Stimulated activated effector memory CD8-positive, alpha-beta T cell treated with anti-CD3 and anti-CD28 coated beads, Interleukin-12 subunit alpha, Interleukin-12 subunit beta, amount 100 ng/mL, for 72 hours (primary cell): ENCODE measurements at regions not wholly inside any gene's neighbourhood (a gene's known extent, or its start where the extent isn't known, plus 50 kb on each side); places are given as distances from the start of the nearest gene placed in this dataset.

ENCODE experiments used
- ATAC-seq: fragments of 150-1000 bp; cut with Tn5 transposase; 2 replicates; pipeline ENCODE4 v1.10.0; 2021
- DNase-seq, 2 donors: peaks; one replicate each; pipeline ENCODE4 v3.0.0; 2021 to 2022; ENCODE audit warnings: low spot score in 2 of 2
- H3K27ac Mint-ChIP-seq: one replicate; pipeline ENCODE4 v1.8.0; 2022; ENCODE audit warnings: mild to moderate bottlenecking, mixed read lengths
- H3K36me3 Mint-ChIP-seq: one replicate; pipeline ENCODE4 v1.8.0; 2022; ENCODE audit warnings: mild to moderate bottlenecking, mixed read lengths
- H3K4me1 Mint-ChIP-seq: one replicate; pipeline ENCODE4 v1.8.0; 2022; ENCODE audit warnings: mixed read lengths
- H3K4me3 Mint-ChIP-seq: one replicate; pipeline ENCODE4 v1.8.0; 2022; ENCODE audit warnings: mild to moderate bottlenecking, mixed read lengths
- H3K9me3 Mint-ChIP-seq: one replicate; pipeline ENCODE4 v1.8.0; 2022; ENCODE audit warnings: mixed read lengths

DNA sequence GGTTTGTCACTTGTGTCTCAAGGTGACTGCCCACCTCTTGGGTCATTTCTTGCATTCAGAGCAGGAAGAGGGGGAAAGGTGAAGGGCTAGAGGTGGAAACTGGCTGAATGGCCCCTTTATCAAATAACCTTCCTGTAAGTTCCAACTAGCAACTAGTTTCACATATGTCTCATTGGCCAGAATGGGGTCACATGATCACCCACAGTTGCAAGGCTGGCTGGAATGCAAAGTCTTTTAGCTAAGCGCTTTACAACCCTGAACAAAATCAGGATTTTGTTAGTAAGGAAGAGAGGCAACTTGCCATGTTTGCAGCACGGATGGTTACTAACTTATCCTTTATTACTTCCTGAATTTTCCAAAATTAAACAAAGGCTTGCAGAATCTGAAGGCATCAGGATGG is 156.3 kb downstream of the EMX2 start:
- no peak for DNase-seq
- Mint-ChIP-seq H3K4me3 (no peak overlapping the region), H3K9me3 (peaks cover 2% of the 10 kb centered on the region), H3K36me3 (no peaks in the 10 kb centered on the region), H3K4me1 (no peaks in the 10 kb centered on the region), H3K27ac (no peak overlapping the region)
- no peak for ATAC-seq

GRCh38 chr10:117699436-117700075 is 157.0 kb downstream of the EMX2 start:
- ATAC-seq: no peak
- H3K27ac Mint-ChIP-seq: no peak overlapping the region
- no peak for DNase-seq
- H3K9me3 Mint-ChIP-seq: peaks cover 2% of the 10 kb centered on the region
- no peak overlapping the region for H3K4me3 Mint-ChIP-seq
- no peaks in the 10 kb centered on the region for H3K36me3 Mint-ChIP-seq
- no peaks in the 10 kb centered on the region for H3K4me1 Mint-ChIP-seq

GRCh38 chr10:117710181-117710798 is 167.7 kb downstream of the EMX2 start:
- no peaks in the 10 kb centered on the region for H3K4me1 Mint-ChIP-seq
- DNase-seq (no peak), ATAC-seq (no peak)
- no peaks in the 10 kb centered on the region for H3K9me3 Mint-ChIP-seq
- H3K36me3 Mint-ChIP-seq: no peaks in the 10 kb centered on the region
- H3K27ac Mint-ChIP-seq: no peak overlapping the region
- H3K4me3 Mint-ChIP-seq: no peak overlapping the region

DNA sequence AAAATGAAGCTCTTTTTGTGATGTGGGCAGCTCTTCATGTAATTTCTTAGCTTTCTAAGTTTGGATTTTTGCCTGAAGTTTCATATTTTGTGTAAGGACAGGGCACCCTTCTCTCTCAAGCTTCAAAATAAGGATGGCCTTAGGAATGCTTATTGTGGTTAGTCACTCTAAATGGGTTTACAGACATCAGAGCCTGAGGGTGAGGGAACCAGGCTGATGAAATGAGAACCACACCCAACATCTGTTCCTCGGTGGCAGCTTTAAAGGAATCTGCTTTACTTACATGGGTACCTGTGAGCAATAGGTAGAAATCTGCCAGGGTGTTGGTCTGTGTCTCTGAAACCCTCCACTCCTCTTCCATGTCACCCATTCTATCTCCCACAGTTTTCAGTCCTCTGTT is 174.3 kb downstream of the EMX2 start:
- Mint-ChIP-seq H3K4me1 (no peaks in the 10 kb centered on the region), H3K4me3 (no peak overlapping the region), H3K27ac (no peak overlapping the region), H3K36me3 (no peaks in the 10 kb centered on the region), H3K9me3 (no peaks in the 10 kb centered on the region)
- DNase-seq (no peak), ATAC-seq (no peak)

- no peaks in the 10 kb centered on the region for H3K9me3 Mint-ChIP-seq
- DNase-seq: no peak
- no peak overlapping the region for H3K4me3 Mint-ChIP-seq
- no peak for ATAC-seq
- H3K27ac Mint-ChIP-seq: no peak overlapping the region
- H3K36me3 Mint-ChIP-seq: no peaks in the 10 kb centered on the region
- H3K4me1 Mint-ChIP-seq: no peaks in the 10 kb centered on the region
Measured at GRCh38 chr10:117718986-117719920, 176.7 kb downstream of the EMX2 start.

GRCh38 chr10:117720931-117721835 is 178.6 kb downstream of the EMX2 start:
- Mint-ChIP-seq H3K36me3 (no peaks in the 10 kb centered on the region), H3K27ac (no peak overlapping the region), H3K4me1 (no peaks in the 10 kb centered on the region), H3K4me3 (no peak overlapping the region), H3K9me3 (no peaks in the 10 kb centered on the region)
- no peak for DNase-seq
- ATAC-seq: no peak

DNA sequence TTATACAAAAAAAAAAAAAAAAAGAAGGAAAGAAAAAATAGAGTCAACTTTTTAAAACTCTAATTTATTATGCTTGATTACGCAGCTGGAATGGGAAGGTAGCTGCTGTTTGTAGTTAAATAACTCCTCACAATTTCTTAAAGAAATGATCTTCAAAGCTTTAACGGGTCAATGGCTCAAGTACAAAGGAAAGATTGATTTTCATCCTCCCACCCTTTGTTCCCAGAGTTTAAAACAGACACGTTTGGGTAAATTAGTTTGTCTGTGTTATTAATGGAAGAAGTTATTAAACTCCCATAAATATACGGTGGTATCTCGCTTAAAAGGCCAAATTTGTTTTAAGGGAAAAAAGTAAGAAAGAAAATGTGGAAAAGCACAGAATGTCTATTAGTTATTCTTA is 179.3 kb downstream of the EMX2 start:
- H3K4me3 Mint-ChIP-seq: no peak overlapping the region
- DNase-seq (no peak), ATAC-seq (no peak)
- H3K36me3 Mint-ChIP-seq: no peaks in the 10 kb centered on the region
- no peaks in the 10 kb centered on the region for H3K9me3 Mint-ChIP-seq
- no peaks in the 10 kb centered on the region for H3K4me1 Mint-ChIP-seq
- H3K27ac Mint-ChIP-seq: no peak overlapping the region

- Mint-ChIP-seq H3K9me3 (no peaks in the 10 kb centered on the region), H3K4me1 (no peaks in the 10 kb centered on the region), H3K4me3 (no peak overlapping the region), H3K36me3 (no peaks in the 10 kb centered on the region), H3K27ac (no peak overlapping the region)
- DNase-seq (no peak), ATAC-seq (no peak)
Measured at GRCh38 chr10:117723343-117723742, 180.8 kb downstream of the EMX2 start.

- H3K27ac Mint-ChIP-seq: no peak overlapping the region
- DNase-seq: no peak
- H3K4me3 Mint-ChIP-seq: no peak overlapping the region
- ATAC-seq: no peak
- H3K4me1 Mint-ChIP-seq: no peaks in the 10 kb centered on the region
- H3K36me3 Mint-ChIP-seq: no peaks in the 10 kb centered on the region
- H3K9me3 Mint-ChIP-seq: no peaks in the 10 kb centered on the region
Measured at GRCh38 chr10:117725993-117726392, 183.4 kb downstream of the EMX2 start.

GRCh38 chr10:117726596-117727295 is 184.2 kb downstream of the EMX2 start:
- DNase-seq (no peak), ATAC-seq (no peak)
- no peaks in the 10 kb centered on the region for H3K9me3 Mint-ChIP-seq
- no peak overlapping the region for H3K4me3 Mint-ChIP-seq
- H3K4me1 Mint-ChIP-seq: no peaks in the 10 kb centered on the region
- no peak overlapping the region for H3K27ac Mint-ChIP-seq
- no peaks in the 10 kb centered on the region for H3K36me3 Mint-ChIP-seq

GRCh38 chr10:117727421-117727820 is 184.9 kb downstream of the EMX2 start:
- ATAC-seq: no peak
- H3K4me1 Mint-ChIP-seq: no peaks in the 10 kb centered on the region
- H3K9me3 Mint-ChIP-seq: no peaks in the 10 kb centered on the region
- no peak overlapping the region for H3K27ac Mint-ChIP-seq
- H3K4me3 Mint-ChIP-seq: no peak overlapping the region
- no peak for DNase-seq
- H3K36me3 Mint-ChIP-seq: no peaks in the 10 kb centered on the region

- no peaks in the 10 kb centered on the region for H3K9me3 Mint-ChIP-seq
- ATAC-seq (no peak), DNase-seq (no peak)
- H3K36me3 Mint-ChIP-seq: no peaks in the 10 kb centered on the region
- H3K4me3 Mint-ChIP-seq: no peak overlapping the region
- no peak overlapping the region for H3K27ac Mint-ChIP-seq
- no peaks in the 10 kb centered on the region for H3K4me1 Mint-ChIP-seq
Measured at GRCh38 chr10:117728087-117728486, 185.5 kb downstream of the EMX2 start.

GRCh38 chr10:117729156-117729555 is 186.6 kb downstream of the EMX2 start:
- ATAC-seq (no peak), DNase-seq (no peak)
- Mint-ChIP-seq H3K9me3 (no peaks in the 10 kb centered on the region), H3K4me1 (no peaks in the 10 kb centered on the region), H3K4me3 (no peak overlapping the region), H3K27ac (no peak overlapping the region), H3K36me3 (no peaks in the 10 kb centered on the region)

DNA sequence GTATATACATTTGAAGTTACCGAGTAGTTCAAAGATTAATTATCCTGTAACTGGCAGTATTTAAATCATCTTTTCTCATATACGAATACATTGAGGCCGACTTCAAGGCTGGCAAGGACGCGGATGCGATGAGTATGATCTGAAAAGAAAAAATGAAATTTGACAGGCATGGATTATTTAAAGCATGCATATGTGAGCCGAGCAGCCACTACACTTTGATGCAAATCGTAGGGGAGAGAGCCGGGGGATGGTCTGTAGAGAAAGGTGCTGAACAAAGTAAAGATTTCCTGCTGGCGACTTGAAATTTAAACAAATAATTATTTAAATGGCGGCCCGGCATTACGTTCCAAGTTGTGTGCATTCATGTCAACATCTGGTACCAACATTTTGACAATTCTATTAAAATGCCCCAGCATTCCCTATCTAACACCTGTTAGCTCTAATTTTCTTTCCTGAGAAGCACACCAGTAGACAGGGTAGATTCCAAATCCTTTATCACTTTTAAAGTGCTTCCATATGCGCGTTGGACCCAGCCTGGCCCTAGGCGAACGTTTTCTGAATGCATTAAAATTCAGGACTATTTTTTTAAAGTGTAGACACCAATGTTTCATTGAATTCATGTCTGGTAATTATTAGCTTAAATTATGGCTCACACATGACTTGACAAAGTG is 188.7 kb downstream of the EMX2 start:
- DNase-seq: no peak
- Mint-ChIP-seq H3K4me1 (no peaks in the 10 kb centered on the region), H3K9me3 (no peaks in the 10 kb centered on the region), H3K36me3 (no peaks in the 10 kb centered on the region), H3K4me3 (no peak overlapping the region), H3K27ac (no peak overlapping the region)
- no peak for ATAC-seq
